ENCODE measurements at regions not wholly inside any gene's neighbourhood (a gene's known extent, or its start where the extent isn't known, plus 50 kb on each side); places are given as distances from the start of the nearest gene placed in this dataset.

- no peak for DNase-seq
- Histone ChIP-seq H3K4me1 (ENCODE audit: control insufficient read depth in 3 of 3, insufficient read depth in 2 of 3, low read depth in 1 of 3, low read length in 2 of 3) (no peaks in the 10 kb centered on the region), H3K27me3 (ENCODE audit: control insufficient read depth in 3 of 3, insufficient read depth in 3 of 3, low read length in 3 of 3) (no peaks in the 10 kb centered on the region), H3K27ac (ENCODE audit: low read depth in 1 of 3, low read length in 2 of 3) (no peak overlapping the region), H3K36me3 (ENCODE audit: control insufficient read depth in 3 of 3, insufficient read depth in 2 of 3, low read depth in 1 of 3, low read length in 3 of 3) (no peaks in the 10 kb centered on the region), H3K4me3 (ENCODE audit: low read depth in 1 of 3, low read length in 3 of 3) (no peak overlapping the region), H3K9me3 (ENCODE audit: control insufficient read depth in 2 of 2, insufficient read depth in 1 of 2, low read depth in 1 of 2, low read length in 1 of 2) (no peaks in the 10 kb centered on the region)
- no peak for FAIRE-seq
- 58 to 79% (median 71%) methylated on average over 3 of the region's 3 CpGs for WGBS, 3 donors
Measured at GRCh38 chr11:122423886-122424285, 231.6 kb upstream of the UBASH3B start.

GRCh38 chr11:122423273-122423672 is 232.2 kb upstream of the UBASH3B start:
- Histone ChIP-seq H3K4me1 (ENCODE audit: control insufficient read depth in 3 of 3, insufficient read depth in 2 of 3, low read depth in 1 of 3, low read length in 2 of 3) (no peaks in the 10 kb centered on the region), H3K27ac (ENCODE audit: low read depth in 1 of 3, low read length in 2 of 3) (no peak overlapping the region), H3K4me3 (ENCODE audit: low read depth in 1 of 3, low read length in 3 of 3) (no peak overlapping the region), H3K9me3 (ENCODE audit: control insufficient read depth in 2 of 2, insufficient read depth in 1 of 2, low read depth in 1 of 2, low read length in 1 of 2) (no peaks in the 10 kb centered on the region), H3K27me3 (ENCODE audit: control insufficient read depth in 3 of 3, insufficient read depth in 3 of 3, low read length in 3 of 3) (no peaks in the 10 kb centered on the region), H3K36me3 (ENCODE audit: control insufficient read depth in 3 of 3, insufficient read depth in 2 of 3, low read depth in 1 of 3, low read length in 3 of 3) (no peaks in the 10 kb centered on the region)
- 94 to 100% (median 96%) methylated on average over 1 of the region's 1 CpG for WGBS, 3 donors
- FAIRE-seq: no peak
- DNase-seq: no peak

- no peak overlapping the region for H3K4me3 ChIP-seq (ENCODE audit: low read depth in 1 of 3, low read length in 3 of 3)
- no peaks in the 10 kb centered on the region for H3K36me3 ChIP-seq (ENCODE audit: control insufficient read depth in 3 of 3, insufficient read depth in 2 of 3, low read depth in 1 of 3, low read length in 3 of 3)
- FAIRE-seq (no peak), DNase-seq (no peak)
- no peaks in the 10 kb centered on the region for H3K9me3 ChIP-seq (ENCODE audit: control insufficient read depth in 2 of 2, insufficient read depth in 1 of 2, low read depth in 1 of 2, low read length in 1 of 2)
- 78 to 89% (median 89%) methylated on average over 4 of the region's 4 CpGs for WGBS, 3 donors
- no peak overlapping the region for H3K27ac ChIP-seq (ENCODE audit: low read depth in 1 of 3, low read length in 2 of 3)
- H3K4me1 ChIP-seq (ENCODE audit: control insufficient read depth in 3 of 3, insufficient read depth in 2 of 3, low read depth in 1 of 3, low read length in 2 of 3): no peaks in the 10 kb centered on the region
- no peaks in the 10 kb centered on the region for H3K27me3 ChIP-seq (ENCODE audit: control insufficient read depth in 3 of 3, insufficient read depth in 3 of 3, low read length in 3 of 3)
Measured at GRCh38 chr11:122422682-122423081, 232.8 kb upstream of the UBASH3B start.

- H3K27ac ChIP-seq (ENCODE audit: low read depth in 1 of 3, low read length in 2 of 3): no peak overlapping the region
- no peak for FAIRE-seq
- 63 to 71% (median 70%) methylated on average over 3 of the region's 3 CpGs for WGBS, 3 donors
- no peak overlapping the region for H3K4me3 ChIP-seq (ENCODE audit: low read depth in 1 of 3, low read length in 3 of 3)
- no peaks in the 10 kb centered on the region for H3K4me1 ChIP-seq (ENCODE audit: control insufficient read depth in 3 of 3, insufficient read depth in 2 of 3, low read depth in 1 of 3, low read length in 2 of 3)
- no peaks in the 10 kb centered on the region for H3K36me3 ChIP-seq (ENCODE audit: control insufficient read depth in 3 of 3, insufficient read depth in 2 of 3, low read depth in 1 of 3, low read length in 3 of 3)
- no peaks in the 10 kb centered on the region for H3K27me3 ChIP-seq (ENCODE audit: control insufficient read depth in 3 of 3, insufficient read depth in 3 of 3, low read length in 3 of 3)
- DNase-seq: no peak
- no peaks in the 10 kb centered on the region for H3K9me3 ChIP-seq (ENCODE audit: control insufficient read depth in 2 of 2, insufficient read depth in 1 of 2, low read depth in 1 of 2, low read length in 1 of 2)
Measured at GRCh38 chr11:122421702-122422101, 233.8 kb upstream of the UBASH3B start.

- FAIRE-seq: no peak
- WGBS, 3 donors: 89 to 95% (median 93%) methylated on average over 3 of the region's 3 CpGs
- peaks cover 2 to 12% of the 10 kb centered on the region in 2 donors for H3K9me3 ChIP-seq (ENCODE audit: control insufficient read depth in 2 of 2, insufficient read depth in 1 of 2, low read depth in 1 of 2, low read length in 1 of 2)
Measured at GRCh38 chr11:122418032-122418431, 237.5 kb upstream of the UBASH3B start.

GRCh38 chr11:122414406-122415018 is 241.0 kb upstream of the UBASH3B start:
- DNase-seq (no peak), FAIRE-seq (no peak)
- Histone ChIP-seq H3K4me1 (ENCODE audit: control insufficient read depth in 3 of 3, insufficient read depth in 2 of 3, low read depth in 1 of 3, low read length in 2 of 3) (no peaks in the 10 kb centered on the region), H3K27ac (ENCODE audit: low read depth in 1 of 3, low read length in 2 of 3) (no peak overlapping the region), H3K36me3 (ENCODE audit: control insufficient read depth in 3 of 3, insufficient read depth in 2 of 3, low read depth in 1 of 3, low read length in 3 of 3) (no peaks in the 10 kb centered on the region), H3K27me3 (ENCODE audit: control insufficient read depth in 3 of 3, insufficient read depth in 3 of 3, low read length in 3 of 3) (no peaks in the 10 kb centered on the region), H3K4me3 (ENCODE audit: low read depth in 1 of 3, low read length in 3 of 3) (no peak overlapping the region), H3K9me3 (ENCODE audit: control insufficient read depth in 2 of 2, insufficient read depth in 1 of 2, low read depth in 1 of 2, low read length in 1 of 2) (peaks cover 2 to 12% of the 10 kb centered on the region in 2 donors)
- WGBS, 3 donors: 92 to 99% (median 98%) methylated on average over 2 of the region's 2 CpGs

More at GRCh38 chr11:122418032-122418431, 237.5 kb upstream of the UBASH3B start:
- Histone ChIP-seq H3K27me3 (ENCODE audit: control insufficient read depth in 3 of 3, insufficient read depth in 3 of 3, low read length in 3 of 3) (no peaks in the 10 kb centered on the region), H3K4me1 (ENCODE audit: control insufficient read depth in 3 of 3, insufficient read depth in 2 of 3, low read depth in 1 of 3, low read length in 2 of 3) (no peaks in the 10 kb centered on the region), H3K4me3 (ENCODE audit: low read depth in 1 of 3, low read length in 3 of 3) (no peak overlapping the region), H3K36me3 (ENCODE audit: control insufficient read depth in 3 of 3, insufficient read depth in 2 of 3, low read depth in 1 of 3, low read length in 3 of 3) (no peaks in the 10 kb centered on the region), H3K27ac (ENCODE audit: low read depth in 1 of 3, low read length in 2 of 3) (no peak overlapping the region)
- DNase-seq: no peak

- H3K27me3 ChIP-seq (ENCODE audit: control insufficient read depth in 3 of 3, insufficient read depth in 3 of 3, low read length in 3 of 3): no peaks in the 10 kb centered on the region
- no peak overlapping the region for H3K4me3 ChIP-seq (ENCODE audit: low read depth in 1 of 3, low read length in 3 of 3)
- no peak overlapping the region for H3K27ac ChIP-seq (ENCODE audit: low read depth in 1 of 3, low read length in 2 of 3)
- DNase-seq: no peak
- no peak for FAIRE-seq
- no peaks in the 10 kb centered on the region for H3K4me1 ChIP-seq (ENCODE audit: control insufficient read depth in 3 of 3, insufficient read depth in 2 of 3, low read depth in 1 of 3, low read length in 2 of 3)
- no peaks in the 10 kb centered on the region for H3K36me3 ChIP-seq (ENCODE audit: control insufficient read depth in 3 of 3, insufficient read depth in 2 of 3, low read depth in 1 of 3, low read length in 3 of 3)
- peaks cover 2 to 12% of the 10 kb centered on the region in 2 donors for H3K9me3 ChIP-seq (ENCODE audit: control insufficient read depth in 2 of 2, insufficient read depth in 1 of 2, low read depth in 1 of 2, low read length in 1 of 2)
Measured at GRCh38 chr11:122413677-122414076, 241.8 kb upstream of the UBASH3B start.

GRCh38 chr11:122412581-122412980 is 242.9 kb upstream of the UBASH3B start:
- DNase-seq: no peak
- Histone ChIP-seq H3K4me3 (ENCODE audit: low read depth in 1 of 3, low read length in 3 of 3) (no peak overlapping the region), H3K4me1 (ENCODE audit: control insufficient read depth in 3 of 3, insufficient read depth in 2 of 3, low read depth in 1 of 3, low read length in 2 of 3) (no peaks in the 10 kb centered on the region), H3K27me3 (ENCODE audit: control insufficient read depth in 3 of 3, insufficient read depth in 3 of 3, low read length in 3 of 3) (no peaks in the 10 kb centered on the region), H3K9me3 (ENCODE audit: control insufficient read depth in 2 of 2, insufficient read depth in 1 of 2, low read depth in 1 of 2, low read length in 1 of 2) (peaks cover 2 to 12% of the 10 kb centered on the region in 2 donors), H3K27ac (ENCODE audit: low read depth in 1 of 3, low read length in 2 of 3) (no peak overlapping the region), H3K36me3 (ENCODE audit: control insufficient read depth in 3 of 3, insufficient read depth in 2 of 3, low read depth in 1 of 3, low read length in 3 of 3) (no peaks in the 10 kb centered on the region)
- 68 to 77% (median 73%) methylated on average over 1 of the region's 1 CpG for WGBS, 3 donors
- FAIRE-seq: no peak

GRCh38 chr11:122406466-122406865 is 249.1 kb upstream of the UBASH3B start:
- DNase-seq (no peak), FAIRE-seq (no peak)
- H3K4me3 ChIP-seq (ENCODE audit: low read depth in 1 of 3, low read length in 3 of 3): no peak overlapping the region
- no peaks in the 10 kb centered on the region for H3K4me1 ChIP-seq (ENCODE audit: control insufficient read depth in 3 of 3, insufficient read depth in 2 of 3, low read depth in 1 of 3, low read length in 2 of 3)
- H3K9me3 ChIP-seq (ENCODE audit: control insufficient read depth in 2 of 2, insufficient read depth in 1 of 2, low read depth in 1 of 2, low read length in 1 of 2): no peaks in the 10 kb centered on the region
- WGBS, 3 donors: 72 to 75% (median 74%) methylated on average over 4 of the region's 4 CpGs
- no peak overlapping the region for H3K27ac ChIP-seq (ENCODE audit: low read depth in 1 of 3, low read length in 2 of 3)
- no peaks in the 10 kb centered on the region for H3K27me3 ChIP-seq (ENCODE audit: control insufficient read depth in 3 of 3, insufficient read depth in 3 of 3, low read length in 3 of 3)
- H3K36me3 ChIP-seq (ENCODE audit: control insufficient read depth in 3 of 3, insufficient read depth in 2 of 3, low read depth in 1 of 3, low read length in 3 of 3): no peaks in the 10 kb centered on the region

All from small intestine (tissue), 7 donors.